ENCODE measurements at regions not wholly inside any gene's neighbourhood (a gene's known extent, or its start where the extent isn't known, plus 50 kb on each side); places are given as distances from the start of the nearest gene placed in this dataset.

- H3K9me3 ChIP-seq (ENCODE audit: control insufficient read depth, insufficient read depth, low read depth, low read length): no peaks in the 10 kb centered on the region
- no peak overlapping the region for H3K4me3 ChIP-seq (replicated peaks in 1 of 4; ENCODE audit: control extremely low read depth in 1 of 4, insufficient read depth in 1 of 4, low read depth in 3 of 4, low read length in 4 of 4)
- TF ChIP-seq CTCF (conservative IDR thresholded peaks at IDR 0.05 in 1 of 2, IDR thresholded peaks at IDR 0.05 in 1 of 2; ENCODE audit: low read depth in 1 of 2, low read length in 2 of 2) (no peak), EZH2 (IDR thresholded peaks at IDR 0.05; ENCODE audit: low read length, missing control alignments) (no peak)
Observed at GRCh38 chr15:94924057-94924456, 692.7 kb downstream of the MCTP2 start.

DNA sequence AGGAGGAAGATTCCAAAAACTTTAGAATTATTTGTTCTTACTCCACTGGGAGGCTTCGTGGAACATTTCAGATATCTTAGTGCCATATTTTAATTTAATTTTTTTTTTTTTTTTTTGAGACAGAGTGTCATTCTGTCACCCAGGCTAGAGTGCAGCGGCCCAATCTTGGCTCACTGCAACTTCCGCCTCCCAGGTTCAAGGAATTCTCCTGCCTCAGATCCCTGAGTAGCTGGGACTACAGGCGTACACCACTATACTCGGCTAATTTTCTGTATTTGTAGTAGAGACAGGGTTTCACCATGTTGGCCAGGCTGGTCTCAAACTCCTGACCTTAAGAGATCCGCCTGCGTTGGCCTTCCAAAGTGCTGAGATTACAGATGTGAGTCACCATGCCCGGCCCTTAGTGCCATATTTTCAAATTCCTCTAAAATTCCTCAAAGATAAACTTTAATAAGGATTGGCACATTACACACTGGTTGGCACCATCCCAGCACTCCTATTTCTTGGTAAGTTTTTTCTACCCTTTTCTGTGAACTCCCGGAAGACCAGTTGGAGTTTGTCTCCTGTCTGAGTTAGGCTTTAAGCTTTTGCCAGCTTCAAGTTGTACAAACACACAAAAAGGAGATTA is 693.7 kb downstream of the MCTP2 start:
- Histone ChIP-seq H3K9ac (ENCODE audit: insufficient read depth, low read length) (no peak overlapping the region), H3K27ac (ENCODE audit: insufficient read depth, low read length) (no peak overlapping the region), H3K4me1 (ENCODE audit: control insufficient read depth, extremely low read depth, insufficient read depth, low read length) (no peaks in the 10 kb centered on the region), H3K79me2 (ENCODE audit: control insufficient read depth, insufficient read depth, low read length) (no peaks in the 10 kb centered on the region), H3K9me3 (ENCODE audit: control insufficient read depth, insufficient read depth, low read depth, low read length) (no peaks in the 10 kb centered on the region), H3K4me2 (ENCODE audit: extremely low read depth, insufficient read depth, low read length) (no peak overlapping the region), H3K4me3 (replicated peaks in 1 of 4; ENCODE audit: control extremely low read depth in 1 of 4, insufficient read depth in 1 of 4, low read depth in 3 of 4, low read length in 4 of 4) (no peak overlapping the region), H3K27me3 (ENCODE audit: control insufficient read depth, insufficient read depth, low read length) (no peaks in the 10 kb centered on the region), H2AFZ (ENCODE audit: low read length) (no peak overlapping the region), H3K36me3 (ENCODE audit: control insufficient read depth, insufficient read depth, low read length) (no peaks in the 10 kb centered on the region), H4K20me1 (ENCODE audit: control insufficient read depth, extremely low read depth, insufficient read depth, low read length) (no peaks in the 10 kb centered on the region)
- peak in 1 of 2 donors; percentile 33 for DNase-seq (ENCODE audit: low read depth in 2 of 2)
- TF ChIP-seq CTCF (conservative IDR thresholded peaks at IDR 0.05 in 1 of 2, IDR thresholded peaks at IDR 0.05 in 1 of 2; ENCODE audit: low read depth in 1 of 2, low read length in 2 of 2) (no peak), EZH2 (IDR thresholded peaks at IDR 0.05; ENCODE audit: low read length, missing control alignments) (no peak)

More at GRCh38 chr15:94924057-94924456, 692.7 kb downstream of the MCTP2 start:
- no peaks in the 10 kb centered on the region for H3K36me3 ChIP-seq (ENCODE audit: control insufficient read depth, insufficient read depth, low read length)
- no peak overlapping the region for H3K4me2 ChIP-seq (ENCODE audit: extremely low read depth, insufficient read depth, low read length)
- DNase-seq (ENCODE audit: low read depth in 2 of 2): no peak
- no peaks in the 10 kb centered on the region for H4K20me1 ChIP-seq (ENCODE audit: control insufficient read depth, extremely low read depth, insufficient read depth, low read length)
- no peaks in the 10 kb centered on the region for H3K79me2 ChIP-seq (ENCODE audit: control insufficient read depth, insufficient read depth, low read length)
- no peaks in the 10 kb centered on the region for H3K27me3 ChIP-seq (ENCODE audit: control insufficient read depth, insufficient read depth, low read length)
- H3K4me1 ChIP-seq (ENCODE audit: control insufficient read depth, extremely low read depth, insufficient read depth, low read length): no peaks in the 10 kb centered on the region
- H3K27ac ChIP-seq (ENCODE audit: insufficient read depth, low read length): no peak overlapping the region
- H3K9ac ChIP-seq (ENCODE audit: insufficient read depth, low read length): no peak overlapping the region
- H2AFZ ChIP-seq (ENCODE audit: low read length): no peak overlapping the region

DNA sequence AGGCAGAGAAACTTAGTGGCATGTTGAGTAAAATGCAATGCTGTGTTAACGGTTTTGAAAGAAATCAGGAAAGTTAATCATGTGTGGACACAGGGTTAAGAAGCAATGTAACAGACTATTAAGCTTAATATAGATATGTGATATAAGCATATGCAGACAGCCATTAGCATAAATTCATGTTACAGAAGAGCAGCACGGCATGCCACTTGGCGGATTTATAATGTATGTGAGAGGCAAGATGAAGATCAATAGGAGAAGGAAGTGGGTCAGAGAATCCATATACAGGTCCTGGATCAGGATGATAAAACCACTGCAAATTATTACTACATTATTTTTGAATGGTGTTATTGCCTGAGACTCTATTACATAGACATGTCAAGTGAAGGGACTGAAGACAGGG is 694.3 kb downstream of the MCTP2 start:
- H3K27ac ChIP-seq (ENCODE audit: insufficient read depth, low read length): no peak overlapping the region
- no peak for TF ChIP-seq EZH2 (IDR thresholded peaks at IDR 0.05; ENCODE audit: low read length, missing control alignments)
- H3K4me1 ChIP-seq (ENCODE audit: control insufficient read depth, extremely low read depth, insufficient read depth, low read length): no peaks in the 10 kb centered on the region
- no peak overlapping the region for H3K4me3 ChIP-seq (replicated peaks in 1 of 4; ENCODE audit: control extremely low read depth in 1 of 4, insufficient read depth in 1 of 4, low read depth in 3 of 4, low read length in 4 of 4)
- no peak overlapping the region for H2AFZ ChIP-seq (ENCODE audit: low read length)
- no peaks in the 10 kb centered on the region for H3K9me3 ChIP-seq (ENCODE audit: control insufficient read depth, insufficient read depth, low read depth, low read length)
- H3K9ac ChIP-seq (ENCODE audit: insufficient read depth, low read length): no peak overlapping the region
- no peaks in the 10 kb centered on the region for H3K27me3 ChIP-seq (ENCODE audit: control insufficient read depth, insufficient read depth, low read length)
- H3K79me2 ChIP-seq (ENCODE audit: control insufficient read depth, insufficient read depth, low read length): no peaks in the 10 kb centered on the region
- H3K4me2 ChIP-seq (ENCODE audit: extremely low read depth, insufficient read depth, low read length): no peak overlapping the region
- no peaks in the 10 kb centered on the region for H4K20me1 ChIP-seq (ENCODE audit: control insufficient read depth, extremely low read depth, insufficient read depth, low read length)
- no peaks in the 10 kb centered on the region for H3K36me3 ChIP-seq (ENCODE audit: control insufficient read depth, insufficient read depth, low read length)
- DNase-seq (ENCODE audit: low read depth in 2 of 2): no peak

Measured in fibroblast of lung (primary cell).